ENCODE measurements at regions not wholly inside any gene's neighbourhood (a gene's known extent, or its start where the extent isn't known, plus 50 kb on each side); places are given as distances from the start of the nearest gene placed in this dataset.

DNA sequence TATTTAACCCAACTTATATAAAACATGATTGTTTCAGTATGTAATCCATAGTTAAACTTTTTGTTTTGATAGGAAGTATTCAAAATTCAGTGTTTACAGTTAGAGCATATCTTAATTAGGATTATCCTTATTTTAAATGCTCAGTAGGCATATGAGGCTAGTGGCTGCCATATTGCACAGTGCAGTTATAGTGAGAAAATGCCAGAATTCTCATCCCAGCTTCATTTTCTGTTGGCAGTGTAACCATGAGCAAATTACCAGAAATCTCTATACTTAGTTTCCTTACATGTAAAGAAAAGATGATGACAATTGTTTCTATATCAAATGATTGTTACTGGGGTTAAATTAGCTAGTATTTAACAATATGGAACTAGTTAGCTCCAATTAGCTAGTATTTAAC lies 265.8 kb downstream of the ARAP2 start:
- ATAC-seq = no peak
- intact Hi-C loops (cut with DNase I) = no loop called here
- H3K4me1 ChIP-seq = no peaks in the 10 kb centered on the region
- no peaks in the 10 kb centered on the region for H3K36me3 ChIP-seq
- no peaks in the 10 kb centered on the region for H3K27me3 ChIP-seq
- TF ChIP-seq, protein P1, sequence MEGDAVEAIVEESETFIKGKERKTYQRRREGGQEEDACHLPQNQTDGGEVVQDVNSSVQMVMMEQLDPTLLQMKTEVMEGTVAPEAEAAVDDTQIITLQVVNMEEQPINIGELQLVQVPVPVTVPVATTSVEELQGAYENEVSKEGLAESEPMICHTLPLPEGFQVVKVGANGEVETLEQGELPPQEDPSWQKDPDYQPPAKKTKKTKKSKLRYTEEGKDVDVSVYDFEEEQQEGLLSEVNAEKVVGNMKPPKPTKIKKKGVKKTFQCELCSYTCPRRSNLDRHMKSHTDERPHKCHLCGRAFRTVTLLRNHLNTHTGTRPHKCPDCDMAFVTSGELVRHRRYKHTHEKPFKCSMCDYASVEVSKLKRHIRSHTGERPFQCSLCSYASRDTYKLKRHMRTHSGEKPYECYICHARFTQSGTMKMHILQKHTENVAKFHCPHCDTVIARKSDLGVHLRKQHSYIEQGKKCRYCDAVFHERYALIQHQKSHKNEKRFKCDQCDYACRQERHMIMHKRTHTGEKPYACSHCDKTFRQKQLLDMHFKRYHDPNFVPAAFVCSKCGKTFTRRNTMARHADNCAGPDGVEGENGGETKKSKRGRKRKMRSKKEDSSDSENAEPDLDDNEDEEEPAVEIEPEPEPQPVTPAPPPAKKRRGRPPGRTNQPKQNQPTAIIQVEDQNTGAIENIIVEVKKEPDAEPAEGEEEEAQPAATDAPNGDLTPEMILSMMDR (IDR thresholded peaks at IDR 0.05) = no peak
- TF ChIP-seq POLR2A (IDR thresholded peaks at IDR 0.05) = no peak
- no peak overlapping the region for H3K4me3 ChIP-seq
- no peak for DNase-seq
- H3K27ac ChIP-seq = no peak overlapping the region
- no peaks in the 10 kb centered on the region for H3K9me3 ChIP-seq

DNA sequence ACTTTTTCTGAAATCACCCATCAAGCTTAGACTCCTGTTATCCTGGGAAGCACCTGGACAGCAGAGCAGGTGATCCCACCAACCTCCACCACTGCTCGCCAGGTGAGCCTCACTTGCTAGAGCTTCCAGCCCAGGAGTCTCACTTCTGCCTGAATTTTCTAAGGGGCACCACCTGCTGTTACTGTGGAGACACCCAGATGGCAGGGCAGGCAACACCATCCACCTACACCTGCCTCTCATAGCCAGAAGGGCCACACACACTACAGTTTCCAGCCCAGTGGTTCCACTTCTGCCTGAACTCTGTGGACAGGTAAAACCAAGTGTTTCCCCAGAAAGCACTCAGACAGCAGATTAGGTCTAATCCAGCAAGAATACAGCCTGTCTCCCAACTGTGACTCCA lies 262.0 kb downstream of the ARAP2 start:
- DNase-seq (no peak), ATAC-seq (no peak)
- Histone ChIP-seq H3K27ac (no peak overlapping the region), H3K27me3 (no peaks in the 10 kb centered on the region), H3K4me1 (no peaks in the 10 kb centered on the region), H3K36me3 (no peaks in the 10 kb centered on the region), H3K4me3 (no peak overlapping the region), H3K9me3 (no peaks in the 10 kb centered on the region)
- intact Hi-C loops (cut with DNase I) = no loop called here
- TF ChIP-seq, protein P1 (IDR thresholded peaks at IDR 0.05) = no peak
- no peak for TF ChIP-seq POLR2A (IDR thresholded peaks at IDR 0.05)
- WGBS (ENCODE audit: insufficient coverage, low coverage, low lambda C conversion rate, missing lambda C conversion rate) = 100% methylated on average over 1 of the region's 1 CpG

DNA sequence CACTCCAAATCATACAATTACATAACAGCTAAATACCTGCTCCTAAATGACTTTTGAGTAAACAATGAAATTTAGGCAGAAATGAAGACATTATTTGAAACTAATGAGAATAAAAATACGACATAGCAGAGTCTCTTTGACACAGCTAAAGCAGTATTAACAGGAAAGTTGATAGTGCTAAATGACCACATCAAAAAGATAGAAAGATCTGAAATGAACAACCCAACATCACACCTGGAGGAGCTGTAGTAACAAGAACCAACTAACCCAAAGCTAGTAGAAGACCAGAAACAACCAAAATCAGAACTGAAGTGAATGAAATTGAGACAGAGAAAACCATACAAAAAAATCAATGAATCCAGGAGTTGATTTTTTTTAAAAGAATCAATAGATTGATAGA lies 257.8 kb downstream of the ARAP2 start:
- Histone ChIP-seq H3K27ac (no peak overlapping the region), H3K36me3 (no peaks in the 10 kb centered on the region), H3K4me1 (no peaks in the 10 kb centered on the region), H3K9me3 (no peaks in the 10 kb centered on the region), H3K4me3 (no peak overlapping the region), H3K27me3 (no peaks in the 10 kb centered on the region)
- ATAC-seq = no peak
- intact Hi-C loops (cut with DNase I) = no loop called here
- DNase-seq = no peak
- WGBS (ENCODE audit: insufficient coverage, low coverage, low lambda C conversion rate, missing lambda C conversion rate) = 80% methylated on average over 1 of the region's 1 CpG
- no peak for TF ChIP-seq POLR2A (IDR thresholded peaks at IDR 0.05)
- TF ChIP-seq, protein P1 (IDR thresholded peaks at IDR 0.05) = no peak

DNA sequence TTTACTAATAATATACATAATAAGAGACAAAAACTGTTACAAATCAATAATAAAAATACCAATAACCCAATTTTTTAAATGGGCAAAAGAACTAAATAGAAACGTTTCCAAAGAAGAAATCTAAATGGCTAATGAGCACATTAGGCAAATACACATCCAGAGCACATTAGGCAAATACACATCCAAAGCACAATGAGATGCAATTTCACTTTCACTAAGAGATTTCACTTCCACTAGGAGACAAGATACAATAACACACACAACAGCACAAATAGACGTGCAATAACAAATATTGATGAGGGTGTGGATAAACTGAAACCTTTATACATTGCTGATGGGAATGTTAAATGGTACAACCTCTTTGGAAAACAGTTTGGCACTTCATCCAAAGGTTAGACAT lies 250.7 kb downstream of the ARAP2 start:
- no peak for ATAC-seq
- 26% methylated on average over 2 of the region's 2 CpGs for WGBS (ENCODE audit: insufficient coverage, low coverage, low lambda C conversion rate, missing lambda C conversion rate)

More for the DNA sequence above, 250.7 kb downstream of the ARAP2 start:
- no peaks in the 10 kb centered on the region for H3K27me3 ChIP-seq
- no peak overlapping the region for H3K4me3 ChIP-seq
- H3K4me1 ChIP-seq = no peaks in the 10 kb centered on the region
- H3K9me3 ChIP-seq = no peaks in the 10 kb centered on the region
- DNase-seq = no peak
- H3K27ac ChIP-seq = no peak overlapping the region
- H3K36me3 ChIP-seq = no peaks in the 10 kb centered on the region
- TF ChIP-seq, protein P1 (IDR thresholded peaks at IDR 0.05) = no peak
- TF ChIP-seq POLR2A (IDR thresholded peaks at IDR 0.05) = no peak
- intact Hi-C loops (cut with DNase I) = no loop called here

Data from right lobe of liver (tissue), 6 donors.